IMR-90 (cell line): ENCODE measurements at regions not wholly inside any gene's neighbourhood (a gene's known extent, or its start where the extent isn't known, plus 50 kb on each side); places are given as distances from the start of the nearest gene placed in this dataset.

ENCODE experiments used
- CHD1 ChIP-seq: IDR thresholded peaks from 2 replicates; pipeline ENCODE4 v1.6.1; 2012; ENCODE audit warnings: low read depth, low read length, improper control_type of control experiment
- FOS ChIP-seq: fragments of 150-350 bp; IDR thresholded peaks from 2 replicates; pipeline ENCODE4 v1.6.1; 2016; ENCODE audit warnings: low read depth, low read length
- POLR2A ChIP-seq: IDR thresholded peaks from 2 replicates; pipeline ENCODE4 v1.6.1; 2012; ENCODE audit warnings: mild to moderate bottlenecking, low read depth, low read length
- RAD21 ChIP-seq: IDR thresholded peaks from 2 replicates; pipeline ENCODE4 v1.6.1; 2012; ENCODE audit warnings: low read length, improper control_type of control experiment
- RFX5 ChIP-seq: IDR thresholded peaks from 2 replicates; pipeline ENCODE4 v1.8.0; 2012; ENCODE audit warnings: low read depth, mild to moderate bottlenecking, low read length, moderate library complexity
- TF ChIP-seq, protein P1 (sequence below): conservative IDR thresholded peaks from 2 replicates; pipeline ENCODE4 v1.5.1; 2012; ENCODE audit warnings: mild to moderate bottlenecking, low read depth, low read length, improper control_type of control experiment
- TF ChIP-seq, protein P2 (sequence below): fragments of 150-350 bp; IDR thresholded peaks from 2 replicates; pipeline ENCODE4 v1.6.1; 2017; ENCODE audit warnings: mild to moderate bottlenecking, antibody characterized with exemption, low read length, low read depth
- TF ChIP-seq, protein P3 (sequence below): fragments of 150-350 bp; IDR thresholded peaks from 2 replicates; pipeline ENCODE4 v1.6.1; 2016; ENCODE audit warnings: low read depth, mild to moderate bottlenecking, low read length, moderate library complexity, borderline replicate concordance

DNA sequence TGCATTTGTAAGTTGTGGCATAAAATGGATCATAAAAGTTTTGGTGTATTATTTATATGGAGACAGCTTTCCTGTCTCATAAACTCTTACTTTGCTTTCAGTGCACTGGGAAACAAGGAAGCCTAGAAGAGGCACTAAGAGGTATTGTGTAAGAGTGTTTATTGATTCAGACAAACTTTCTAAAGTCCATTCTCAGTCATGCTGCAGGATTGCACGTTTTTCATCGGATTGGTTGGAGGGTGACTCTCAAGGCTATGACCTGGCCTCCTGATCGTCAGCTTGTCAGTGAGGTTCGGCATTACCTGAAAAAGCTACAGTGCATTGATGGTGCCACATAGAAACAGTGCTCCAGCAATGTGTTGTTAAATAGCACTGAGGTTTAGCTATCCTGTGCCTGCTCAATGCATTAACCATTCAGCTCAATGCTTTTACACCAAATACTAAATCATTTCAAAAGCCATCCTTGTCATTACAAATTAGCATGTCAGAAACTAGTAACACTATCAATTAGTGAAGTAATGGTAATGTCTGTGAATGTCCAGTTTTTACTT, 545.5 kb downstream of the CBLN2 start:
- TF ChIP-seq FOS (no peak), POLR2A (no peak), CHD1 (no peak), RAD21 (no peak), RFX5 (no peak)
- TF ChIP-seq, protein P1, sequence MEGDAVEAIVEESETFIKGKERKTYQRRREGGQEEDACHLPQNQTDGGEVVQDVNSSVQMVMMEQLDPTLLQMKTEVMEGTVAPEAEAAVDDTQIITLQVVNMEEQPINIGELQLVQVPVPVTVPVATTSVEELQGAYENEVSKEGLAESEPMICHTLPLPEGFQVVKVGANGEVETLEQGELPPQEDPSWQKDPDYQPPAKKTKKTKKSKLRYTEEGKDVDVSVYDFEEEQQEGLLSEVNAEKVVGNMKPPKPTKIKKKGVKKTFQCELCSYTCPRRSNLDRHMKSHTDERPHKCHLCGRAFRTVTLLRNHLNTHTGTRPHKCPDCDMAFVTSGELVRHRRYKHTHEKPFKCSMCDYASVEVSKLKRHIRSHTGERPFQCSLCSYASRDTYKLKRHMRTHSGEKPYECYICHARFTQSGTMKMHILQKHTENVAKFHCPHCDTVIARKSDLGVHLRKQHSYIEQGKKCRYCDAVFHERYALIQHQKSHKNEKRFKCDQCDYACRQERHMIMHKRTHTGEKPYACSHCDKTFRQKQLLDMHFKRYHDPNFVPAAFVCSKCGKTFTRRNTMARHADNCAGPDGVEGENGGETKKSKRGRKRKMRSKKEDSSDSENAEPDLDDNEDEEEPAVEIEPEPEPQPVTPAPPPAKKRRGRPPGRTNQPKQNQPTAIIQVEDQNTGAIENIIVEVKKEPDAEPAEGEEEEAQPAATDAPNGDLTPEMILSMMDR: no peak
- TF ChIP-seq, protein P2, sequence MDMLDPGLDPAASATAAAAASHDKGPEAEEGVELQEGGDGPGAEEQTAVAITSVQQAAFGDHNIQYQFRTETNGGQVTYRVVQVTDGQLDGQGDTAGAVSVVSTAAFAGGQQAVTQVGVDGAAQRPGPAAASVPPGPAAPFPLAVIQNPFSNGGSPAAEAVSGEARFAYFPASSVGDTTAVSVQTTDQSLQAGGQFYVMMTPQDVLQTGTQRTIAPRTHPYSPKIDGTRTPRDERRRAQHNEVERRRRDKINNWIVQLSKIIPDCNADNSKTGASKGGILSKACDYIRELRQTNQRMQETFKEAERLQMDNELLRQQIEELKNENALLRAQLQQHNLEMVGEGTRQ: no peak
- TF ChIP-seq, protein P3, sequence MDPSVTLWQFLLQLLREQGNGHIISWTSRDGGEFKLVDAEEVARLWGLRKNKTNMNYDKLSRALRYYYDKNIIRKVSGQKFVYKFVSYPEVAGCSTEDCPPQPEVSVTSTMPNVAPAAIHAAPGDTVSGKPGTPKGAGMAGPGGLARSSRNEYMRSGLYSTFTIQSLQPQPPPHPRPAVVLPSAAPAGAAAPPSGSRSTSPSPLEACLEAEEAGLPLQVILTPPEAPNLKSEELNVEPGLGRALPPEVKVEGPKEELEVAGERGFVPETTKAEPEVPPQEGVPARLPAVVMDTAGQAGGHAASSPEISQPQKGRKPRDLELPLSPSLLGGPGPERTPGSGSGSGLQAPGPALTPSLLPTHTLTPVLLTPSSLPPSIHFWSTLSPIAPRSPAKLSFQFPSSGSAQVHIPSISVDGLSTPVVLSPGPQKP: no peak
